ENCODE measurements at regions not wholly inside any gene's neighbourhood (a gene's known extent, or its start where the extent isn't known, plus 50 kb on each side); places are given as distances from the start of the nearest gene placed in this dataset.

GRCh38 chr15:72866866-72867616 is 83.5 kb upstream of the ADPGK start:
- no peak overlapping the region for H3K27ac ChIP-seq
- H3K4me3 ChIP-seq: no peak overlapping the region
- H3K79me2 ChIP-seq (ENCODE audit: low read depth): no peaks in the 10 kb centered on the region
- ChIA-PET CTCF (no interaction called here), POLR2A (ENCODE audit: unreplicated experiment) (no interaction called here)
- no peaks in the 10 kb centered on the region for H3K9me2 ChIP-seq (ENCODE audit: insufficient read depth)
- peaks cover 9% of the 10 kb centered on the region for H3K4me1 ChIP-seq (replicated peaks; ENCODE audit: insufficient read depth)
- no peaks in the 10 kb centered on the region for H4K20me1 ChIP-seq (ENCODE audit: insufficient read depth)
- no TSS peak for BruUV-seq (replicated peaks)
- no peak overlapping the region for H2AFZ ChIP-seq
- H3K9me3 ChIP-seq (ENCODE audit: insufficient read depth, low read depth): no peaks in the 10 kb centered on the region
- intact Hi-C loops (cut with micrococcal nuclease; ENCODE audit: unreplicated experiment): no loop called here
- H3K36me3 ChIP-seq (ENCODE audit: low read depth): no peaks in the 10 kb centered on the region
- H3K4me2 ChIP-seq: no peak overlapping the region
- TF ChIP-seq EZH2 (IDR thresholded peaks at IDR 0.05; ENCODE audit: low read depth) (no peak), CTCF (conservative IDR thresholded peaks at IDR 0.05) (no peak)
- H3F3A ChIP-seq (ENCODE audit: insufficient read depth, low read depth): no peaks in the 10 kb centered on the region
- DNase-seq: no peak
- H3K27me3 ChIP-seq (ENCODE audit: insufficient read depth, low read depth): peaks cover 17% of the 10 kb centered on the region; the same call in 1 of the 2 replicates

- no peaks in the 10 kb centered on the region for H3K9me2 ChIP-seq (ENCODE audit: insufficient read depth)
- H3K27me3 ChIP-seq (ENCODE audit: insufficient read depth, low read depth): peaks cover 17% of the 10 kb centered on the region; the same call in 1 of the 2 replicates
- no peak overlapping the region for H2AFZ ChIP-seq
- H3K79me2 ChIP-seq (ENCODE audit: low read depth): no peaks in the 10 kb centered on the region
- TF ChIP-seq EZH2 (IDR thresholded peaks at IDR 0.05; ENCODE audit: low read depth): no peak
- no peak for TF ChIP-seq CTCF (conservative IDR thresholded peaks at IDR 0.05)
- H3K4me2 ChIP-seq: no peak overlapping the region; the same call in 1 of the 2 replicates
- H4K20me1 ChIP-seq (ENCODE audit: insufficient read depth): no peaks in the 10 kb centered on the region
- ChIA-PET POLR2A (ENCODE audit: unreplicated experiment) (no interaction called here), CTCF (no interaction called here)
- no peak for DNase-seq
- H3K4me1 ChIP-seq (replicated peaks; ENCODE audit: insufficient read depth): peaks cover 9% of the 10 kb centered on the region
- BruUV-seq (replicated peaks): no TSS peak
- H3K36me3 ChIP-seq (ENCODE audit: low read depth): no peaks in the 10 kb centered on the region
- H3K4me3 ChIP-seq: no peak overlapping the region
- no peaks in the 10 kb centered on the region for H3K9me3 ChIP-seq (ENCODE audit: insufficient read depth, low read depth)
- H3F3A ChIP-seq (ENCODE audit: insufficient read depth, low read depth): no peaks in the 10 kb centered on the region
- no peak overlapping the region for H3K27ac ChIP-seq
- intact Hi-C loops (cut with micrococcal nuclease; ENCODE audit: unreplicated experiment): no loop called here
Observed at GRCh38 chr15:72866182-72866581, 82.6 kb upstream of the ADPGK start.

GRCh38 chr15:72865486-72865885 is 81.9 kb upstream of the ADPGK start:
- Histone ChIP-seq H3K9me3 (ENCODE audit: insufficient read depth, low read depth) (no peaks in the 10 kb centered on the region), H3K27me3 (ENCODE audit: insufficient read depth, low read depth) (peaks cover 22% of the 10 kb centered on the region; the same call in 1 of the 2 replicates), H2AFZ (no peak overlapping the region), H3K4me2 (no peak overlapping the region), H3K79me2 (ENCODE audit: low read depth) (no peaks in the 10 kb centered on the region), H3K4me1 (replicated peaks; ENCODE audit: insufficient read depth) (peaks cover 9% of the 10 kb centered on the region), H3K4me3 (no peak overlapping the region), H3K27ac (no peak overlapping the region), H4K20me1 (ENCODE audit: insufficient read depth) (no peaks in the 10 kb centered on the region), H3K9me2 (ENCODE audit: insufficient read depth) (no peaks in the 10 kb centered on the region), H3F3A (ENCODE audit: insufficient read depth, low read depth) (no peaks in the 10 kb centered on the region), H3K36me3 (ENCODE audit: low read depth) (no peaks in the 10 kb centered on the region)
- TF ChIP-seq EZH2 (IDR thresholded peaks at IDR 0.05; ENCODE audit: low read depth): no peak
- no peak for TF ChIP-seq CTCF (conservative IDR thresholded peaks at IDR 0.05)
- BruUV-seq (replicated peaks): no TSS peak
- CTCF ChIA-PET: no interaction called here
- POLR2A ChIA-PET (ENCODE audit: unreplicated experiment): no interaction called here
- no peak for DNase-seq
- intact Hi-C loops (cut with micrococcal nuclease; ENCODE audit: unreplicated experiment): no loop called here
